A673 (cell line): ENCODE measurements at regions not wholly inside any gene's neighbourhood (a gene's known extent, or its start where the extent isn't known, plus 50 kb on each side); places are given as distances from the start of the nearest gene placed in this dataset.

Experiments
- BruUV-seq: library from RNA; stranded (reverse); fragments of 400-500 nt; replicated peaks from 2 replicates; lab custom pipeline; 2021; lab: Mats Ljungman, UMichigan
- CTCF ChIA-PET: fragments of 300-600 bp; sonication (Branson Sonifier 250); formaldehyde crosslinking; loops from one replicate; lab custom pipeline; 2022; ENCODE audit warnings: antibody characterized with exemption; lab: Charles Lee
- POLR2A ChIA-PET: fragments of 300-600 bp; sonication (Branson Sonifier 250); formaldehyde crosslinking; loops from one replicate; lab custom pipeline; 2022; ENCODE audit warnings: antibody characterized with exemption; ENCODE audit not compliant: low non-redundant PET; lab: Charles Lee
- DNase-seq: peaks from one replicate; pipeline ENCODE4 v3.0.0-alpha.2; 2015; ENCODE audit warnings: low spot score
- H3K27ac ChIP-seq: fragments of 200-600 bp; sonication (generic); 2 replicates; pipeline ENCODE4 v1.5.1; 2016; ENCODE audit warnings: mixed run types, low read depth, mild to moderate bottlenecking, mixed read lengths, antibody characterized with exemption, low read length; ENCODE audit not compliant: poor library complexity, severe bottlenecking
- H3K27me3 ChIP-seq: fragments of 200-600 bp; sonication (generic); replicated peaks from 2 replicates; pipeline ENCODE4 v1.6.1; 2017; ENCODE audit warnings: mixed run types, low read depth, mild to moderate bottlenecking, mixed read lengths, antibody characterized with exemption, low read length; ENCODE audit not compliant: insufficient read depth, poor library complexity
- H3K36me3 ChIP-seq: fragments of 200-600 bp; sonication (generic); 2 replicates; pipeline ENCODE4 v1.6.1; 2016; ENCODE audit warnings: mixed run types, mild to moderate bottlenecking, mixed read lengths, antibody characterized with exemption, low read length; ENCODE audit not compliant: insufficient read depth, poor library complexity, severe bottlenecking
- H3K4me1 ChIP-seq: fragments of 200-600 bp; sonication (generic); 2 replicates; pipeline ENCODE4 v1.6.1; 2017; ENCODE audit warnings: mixed run types, mild to moderate bottlenecking, mixed read lengths, antibody characterized with exemption, low read length; ENCODE audit not compliant: insufficient read depth, poor library complexity, severe bottlenecking
- H3K4me3 ChIP-seq: fragments of 200-600 bp; sonication (generic); 2 replicates; pipeline ENCODE4 v1.5.1; 2016; ENCODE audit warnings: low read depth, mixed run types, mild to moderate bottlenecking, mixed read lengths, low read length; ENCODE audit not compliant: poor library complexity, severe bottlenecking
- H3K9me3 ChIP-seq: fragments of 200-600 bp; sonication (generic); 2 replicates; pipeline ENCODE4 v1.6.1; 2016; ENCODE audit warnings: mixed run types, low read depth, mild to moderate bottlenecking, mixed read lengths, antibody characterized with exemption, low read length; ENCODE audit not compliant: poor library complexity, severe bottlenecking
- CTCF ChIP-seq: fragments of 300-800, 200-600 bp; sonication (generic); conservative IDR thresholded peaks from 2 replicates; pipeline ENCODE4 v1.5.1; 2017; ENCODE audit warnings: low read depth, mild to moderate bottlenecking, antibody characterized with exemption, low read length, moderate library complexity, mixed read lengths
- EZH2 ChIP-seq: fragments of 200-600 bp; sonication (generic); IDR thresholded peaks from 2 replicates; pipeline ENCODE4 v1.6.1; 2017; ENCODE audit warnings: borderline replicate concordance, low read depth, mild to moderate bottlenecking, mixed read lengths, antibody characterized with exemption, low read length; ENCODE audit not compliant: poor library complexity, severe bottlenecking
- intact Hi-C: fragments of 100-400 bp; cut with micrococcal nuclease; formaldehyde crosslinking; loops from one replicate; pipeline ENCODE4 v1.10.0; 2022; ENCODE audit not compliant: unreplicated experiment

GRCh38 chrX:42839632-42840031 is 61.7 kb upstream of the PPP1R2C start:
- no peak overlapping the region for H3K4me3 ChIP-seq
- intact Hi-C loops, result no loop called here
- no peaks in the 10 kb centered on the region for H3K36me3 ChIP-seq
- no peak overlapping the region for H3K27ac ChIP-seq
- H3K27me3 ChIP-seq, result no peaks in the 10 kb centered on the region
- ChIA-PET CTCF (no interaction called here), POLR2A (no interaction called here)
- TF ChIP-seq CTCF (no peak), EZH2 (no peak)
- H3K4me1 ChIP-seq, result no peaks in the 10 kb centered on the region
- BruUV-seq, result no TSS peak
- DNase-seq, result no peak
- no peaks in the 10 kb centered on the region for H3K9me3 ChIP-seq

GRCh38 chrX:42846741-42847140 is 68.8 kb upstream of the PPP1R2C start:
- H3K36me3 ChIP-seq, result no peaks in the 10 kb centered on the region
- intact Hi-C loops, result no loop called here
- BruUV-seq, result no TSS peak
- ChIA-PET POLR2A (no interaction called here), CTCF (no interaction called here)
- H3K27me3 ChIP-seq, result no peaks in the 10 kb centered on the region
- no peak overlapping the region for H3K27ac ChIP-seq
- DNase-seq, result no peak
- H3K9me3 ChIP-seq, result peaks cover 3% of the 10 kb centered on the region
- no peak overlapping the region for H3K4me3 ChIP-seq
- no peak for TF ChIP-seq CTCF
- no peaks in the 10 kb centered on the region for H3K4me1 ChIP-seq

- no peak for TF ChIP-seq CTCF
- TF ChIP-seq EZH2, result no peak
- Histone ChIP-seq H3K9me3 (no peaks in the 10 kb centered on the region), H3K36me3 (no peaks in the 10 kb centered on the region), H3K27me3 (no peaks in the 10 kb centered on the region), H3K4me1 (no peaks in the 10 kb centered on the region), H3K27ac (no peak overlapping the region), H3K4me3 (no peak overlapping the region)
- intact Hi-C loops, result no loop called here
- DNase-seq, result no peak
- POLR2A ChIA-PET, result no interaction called here
- CTCF ChIA-PET, result no interaction called here
- no TSS peak for BruUV-seq
Measured at GRCh38 chrX:42855259-42855658, 77.3 kb upstream of the PPP1R2C start.
